ENCODE measurements at regions not wholly inside any gene's neighbourhood (a gene's known extent, or its start where the extent isn't known, plus 50 kb on each side); places are given as distances from the start of the nearest gene placed in this dataset.
"Not testable (repeated sequence)": the region's sequence is repeated elsewhere in the genome, so short reads cannot be mapped to it uniquely, and the experiment has no call there.

- peak; percentile 58 for DNase-seq
Observed at GRCh38 chr6:80605165-80605989, 498.9 kb downstream of the BCKDHB start.

GRCh38 chr6:80603679-80604078 is 497.2 kb downstream of the BCKDHB start:
- DNase-seq, result no peak

GRCh38 chr6:80594461-80594860 is 488.0 kb downstream of the BCKDHB start:
- no peak for DNase-seq

GRCh38 chr6:80592436-80592835 is 486.0 kb downstream of the BCKDHB start:
- no peak for DNase-seq

GRCh38 chr6:80586242-80586641 is 479.8 kb downstream of the BCKDHB start:
- no peak for DNase-seq

GRCh38 chr6:80579391-80580023 is 473.0 kb downstream of the BCKDHB start:
- no peak for DNase-seq

GRCh38 chr6:80573320-80573719 is 466.8 kb downstream of the BCKDHB start:
- not testable (repeated sequence) for DNase-seq

GRCh38 chr6:80566361-80566760 is 459.9 kb downstream of the BCKDHB start:
- DNase-seq, result no peak

- DNase-seq, result no peak
Observed at GRCh38 chr6:80553071-80553740, 446.7 kb downstream of the BCKDHB start.

- DNase-seq, result no peak
Observed at GRCh38 chr6:80550748-80551147, 444.3 kb downstream of the BCKDHB start.

GRCh38 chr6:80550281-80550680 is 443.8 kb downstream of the BCKDHB start:
- DNase-seq, result no peak

- no peak for DNase-seq
Observed at GRCh38 chr6:80548532-80548931, 442.1 kb downstream of the BCKDHB start.

GRCh38 chr6:80547827-80548226 is 441.4 kb downstream of the BCKDHB start:
- DNase-seq, result no peak

GRCh38 chr6:80544976-80545722 is 438.7 kb downstream of the BCKDHB start:
- DNase-seq, result no peak

GRCh38 chr6:80544555-80544954 is 438.1 kb downstream of the BCKDHB start:
- no peak for DNase-seq

GRCh38 chr6:80543598-80544222 is 437.2 kb downstream of the BCKDHB start:
- no peak for DNase-seq

- DNase-seq, result no peak
Observed at GRCh38 chr6:80543151-80543550, 436.7 kb downstream of the BCKDHB start.

GRCh38 chr6:80541886-80542285 is 435.4 kb downstream of the BCKDHB start:
- DNase-seq, result no peak

- no peak for DNase-seq
Observed at GRCh38 chr6:80541181-80541580, 434.7 kb downstream of the BCKDHB start.

- no peak for DNase-seq
Observed at GRCh38 chr6:80540700-80541099, 434.2 kb downstream of the BCKDHB start.

- no peak for DNase-seq
Observed at GRCh38 chr6:80537118-80537972, 430.9 kb downstream of the BCKDHB start.

All from NCI-H2171 treated with DMSO at 0.1 percent for 48 hours (cell line).